NCI-H2171 treated with DMSO at 0.1 percent for 48 hours (cell line): ENCODE measurements at regions not wholly inside any gene's neighbourhood (a gene's known extent, or its start where the extent isn't known, plus 50 kb on each side); places are given as distances from the start of the nearest gene placed in this dataset.
A peak's percentile ranks its signal among the peaks of the same experiment; 100 is the strongest.
"Not testable (repeated sequence)": the region's sequence is repeated elsewhere in the genome, so short reads cannot be mapped to it uniquely, and the experiment has no call there.

Experiments
- DNase-seq: peaks from one replicate; lab custom pipeline; 2025; lab: John Stamatoyannopoulos, UW

GRCh38 chr15:34651997-34652725 lies 68.7 kb upstream of the GOLGA8B start:
- DNase-seq = no peak

- no peak for DNase-seq
Measured at GRCh38 chr15:34650177-34650576, 66.7 kb upstream of the GOLGA8B start.

DNA sequence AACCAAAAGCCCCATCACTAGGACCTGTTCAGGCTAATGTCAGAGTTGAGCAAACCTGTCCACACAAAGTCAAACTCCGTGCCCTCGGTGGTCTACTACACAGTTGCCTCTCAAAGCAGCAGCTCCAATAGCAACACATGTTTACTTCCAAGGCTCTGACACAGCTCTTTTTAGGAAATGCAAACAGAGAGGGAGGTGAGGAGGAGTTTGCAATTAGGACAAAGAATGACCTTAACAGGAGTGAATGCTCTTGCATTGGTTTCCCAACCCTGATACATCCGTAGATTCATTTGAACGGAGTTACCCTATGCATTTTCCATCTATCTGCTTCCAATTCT lies 64.8 kb upstream of the GOLGA8B start:
- no peak for DNase-seq

DNA sequence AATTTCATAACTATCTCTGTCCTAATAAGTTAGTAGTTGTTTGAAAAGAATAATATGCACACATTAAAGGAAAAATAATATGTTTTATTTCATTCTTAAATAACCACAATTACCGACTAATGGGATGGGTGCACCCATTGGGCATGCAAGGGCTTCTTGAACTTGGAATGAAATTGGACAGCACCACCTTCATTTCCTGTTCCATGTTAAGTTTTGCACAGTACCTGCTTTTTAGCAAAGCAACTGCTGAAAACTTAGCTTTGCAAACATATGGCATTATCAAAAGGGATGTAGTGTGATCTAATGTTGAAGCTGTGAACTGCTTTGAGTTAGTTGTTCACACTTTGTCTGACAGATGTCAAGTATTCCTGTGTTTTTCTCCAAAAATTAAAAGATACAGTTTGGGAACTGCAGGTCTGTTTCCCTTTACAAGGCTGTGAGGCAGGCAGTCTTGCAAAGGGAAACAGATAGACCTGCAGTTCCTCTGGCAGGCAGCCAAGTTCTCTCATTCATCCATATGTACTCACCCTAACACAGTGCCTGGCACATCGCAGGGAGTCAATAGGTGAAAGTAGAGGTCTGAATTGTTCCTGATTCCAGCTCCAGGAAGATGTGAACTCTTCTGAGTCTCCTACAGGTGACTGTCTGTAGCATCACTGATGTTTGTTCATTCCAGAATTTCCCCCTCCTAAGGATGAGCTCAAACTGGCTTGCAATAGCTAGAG lies 64.3 kb upstream of the GOLGA8B start:
- DNase-seq = peak; percentile 32

DNA sequence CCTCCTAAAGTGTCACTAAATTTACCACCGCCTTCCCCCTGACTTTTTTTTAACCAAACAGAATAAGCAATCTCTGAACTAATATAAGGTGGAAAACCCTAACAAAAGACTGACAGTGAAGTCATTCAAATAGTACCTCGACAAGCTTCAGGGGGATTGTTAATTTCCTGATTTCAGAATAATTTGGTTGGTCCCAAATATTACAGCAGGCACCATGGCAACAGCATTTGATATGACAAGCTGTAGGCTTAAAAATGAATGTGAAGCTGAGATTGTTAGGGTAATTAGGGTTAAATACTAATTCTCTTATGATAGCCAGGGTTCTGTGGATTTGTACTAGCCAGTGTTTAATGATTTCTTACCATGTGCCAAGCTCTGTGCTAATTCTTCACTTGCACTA lies 63.5 kb upstream of the GOLGA8B start:
- no peak for DNase-seq

GRCh38 chr15:34644851-34645250 lies 61.4 kb upstream of the GOLGA8B start:
- peak; percentile 25 for DNase-seq

DNA sequence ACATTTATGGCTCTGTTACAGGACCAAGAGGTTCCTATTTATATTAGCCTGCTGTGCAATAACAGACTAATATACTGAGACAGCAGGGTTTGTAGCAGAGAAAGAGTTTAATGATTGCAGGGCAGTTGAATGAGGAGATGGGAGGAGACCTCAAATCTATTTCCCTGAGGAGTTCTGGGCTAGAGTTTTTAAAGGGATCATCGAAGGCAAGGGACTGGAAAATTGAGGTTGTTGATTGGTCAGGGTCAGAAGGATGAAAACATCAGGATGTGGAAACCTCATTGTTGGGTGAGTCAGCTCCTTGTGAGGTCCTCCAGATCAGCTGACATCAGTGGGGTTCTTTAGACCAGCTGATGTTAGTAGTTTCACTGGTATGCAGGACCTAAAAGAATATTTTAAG lies 60.6 kb upstream of the GOLGA8B start:
- DNase-seq = no peak

DNA sequence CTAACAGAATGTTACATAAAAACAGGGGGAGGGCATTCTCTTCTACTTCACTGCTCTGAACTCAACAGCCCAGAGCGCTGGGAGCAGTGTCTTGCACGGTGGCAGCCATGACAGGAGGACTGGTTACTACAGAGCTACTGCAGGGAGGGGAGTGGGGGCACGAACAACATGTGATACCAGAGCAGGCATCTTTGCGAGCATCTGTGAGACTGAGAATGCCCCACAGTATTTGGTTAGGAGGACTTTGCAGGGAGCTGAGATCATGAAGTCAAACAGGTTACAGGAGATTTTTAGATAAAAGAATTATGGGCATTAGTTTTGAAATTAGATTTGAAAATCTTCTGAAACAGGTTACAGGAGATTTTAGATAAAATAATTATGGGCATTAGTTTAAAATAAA lies 58.8 kb upstream of the GOLGA8B start:
- no peak for DNase-seq

GRCh38 chr15:34640661-34641060 lies 57.2 kb upstream of the GOLGA8B start:
- DNase-seq = no peak

DNA sequence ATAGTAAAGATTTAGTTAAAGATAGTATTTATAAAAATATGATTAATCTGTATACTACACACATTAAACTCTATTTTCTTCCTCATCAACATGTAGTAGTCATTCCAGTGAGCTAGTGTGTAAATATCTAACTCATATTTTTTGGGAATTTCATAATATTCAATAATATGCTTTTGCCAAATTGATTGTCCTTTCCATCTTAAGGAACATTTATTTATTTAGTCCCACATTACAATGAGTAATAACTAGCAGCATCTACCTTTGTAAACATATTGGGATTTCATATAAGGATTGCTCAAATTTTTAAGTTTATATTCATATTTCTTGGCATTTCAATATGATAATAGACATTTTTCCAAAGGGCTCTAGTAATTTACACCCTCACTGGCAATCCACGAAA lies 53.9 kb upstream of the GOLGA8B start:
- no peak for DNase-seq

DNA sequence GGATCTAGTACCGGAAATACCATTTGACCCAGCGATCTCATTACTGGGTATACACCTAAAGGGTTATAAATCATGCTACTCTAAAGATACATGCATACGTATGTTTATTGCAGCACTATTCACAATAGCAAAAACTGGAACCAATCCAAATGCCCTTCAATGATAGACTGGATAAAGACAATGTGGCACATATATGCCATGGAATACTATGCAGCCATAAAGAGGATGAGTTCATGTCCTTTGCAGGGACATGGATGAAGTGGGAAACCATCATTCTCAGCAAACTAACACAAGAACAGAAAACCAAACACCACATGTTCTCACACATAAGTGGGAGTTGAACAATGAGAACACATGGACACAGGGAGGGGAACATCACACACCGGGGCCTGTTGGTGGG lies 50.2 kb upstream of the GOLGA8B start:
- DNase-seq = not testable (repeated sequence)
